Keratinocyte (primary cell): ENCODE measurements at regions not wholly inside any gene's neighbourhood (a gene's known extent, or its start where the extent isn't known, plus 50 kb on each side); places are given as distances from the start of the nearest gene placed in this dataset.

Experiments
- DNase-seq: peaks from one replicate; pipeline ENCODE4 v3.0.0-alpha.2; 2011; ENCODE audit warnings: low read depth, missing footprints, low spot score
- FAIRE-seq: peaks from 2 replicates; lab custom pipeline; 2011; peaks lifted over from hg19 to GRCh38; lab: Jason Lieb, UNC
- H2AFZ ChIP-seq: 2 replicates; pipeline ENCODE4 v1.6.0; 2012; ENCODE audit warnings: low read length, control low read depth, inconsistent platforms; ENCODE audit not compliant: control insufficient read depth
- H3K27ac ChIP-seq: 2 replicates; pipeline ENCODE4 v1.5.1; 2011; ENCODE audit warnings: low read length; ENCODE audit not compliant: control insufficient read depth, insufficient read depth
- H3K27me3 ChIP-seq: 3 replicates; pipeline ENCODE4 v1.6.0; 2011; ENCODE audit warnings: low read length; ENCODE audit not compliant: control insufficient read depth, insufficient read depth; ENCODE audit errors: extremely low read depth
- H3K36me3 ChIP-seq, 2 experiments: 2 replicates in 1 of 2; 3 replicates in 1 of 2; pipeline ENCODE4 v1.5.1; 2011; ENCODE audit warnings: low read length in 2 of 2, mild to moderate bottlenecking in 1 of 2; ENCODE audit not compliant: control insufficient read depth in 2 of 2, insufficient read depth in 2 of 2; ENCODE audit errors: extremely low read depth in 1 of 2
- H3K4me1 ChIP-seq: 3 replicates; pipeline ENCODE4 v1.5.1; 2011; ENCODE audit warnings: low read length; ENCODE audit not compliant: control insufficient read depth, insufficient read depth; ENCODE audit errors: extremely low read depth
- H3K4me2 ChIP-seq: 3 replicates; pipeline ENCODE4 v1.6.0; 2011; ENCODE audit warnings: low read depth, low read length; ENCODE audit not compliant: control insufficient read depth, insufficient read depth; ENCODE audit errors: extremely low read depth
- H3K4me3 ChIP-seq, 3 experiments: fragments of 200-600 bp in 1 of 3; sonication (generic) in 1 of 3; 2 replicates in 2 of 3; 3 replicates in 1 of 3; pipeline ENCODE4 v1.5.1; 2011 to 2016; ENCODE audit warnings: low read length in 3 of 3, mild to moderate bottlenecking in 3 of 3, control low read depth in 2 of 3, inconsistent platforms in 1 of 3, low read depth in 1 of 3, mixed read lengths in 1 of 3, mixed run types in 1 of 3, moderate library complexity in 1 of 3; ENCODE audit not compliant: control insufficient read depth in 2 of 3, insufficient read depth in 2 of 3; ENCODE audit errors: extremely low read depth in 1 of 3
- H3K79me2 ChIP-seq: 2 replicates; pipeline ENCODE4 v1.6.0; 2012; ENCODE audit warnings: low read length; ENCODE audit not compliant: control insufficient read depth, insufficient read depth
- H3K9ac ChIP-seq: 3 replicates; pipeline ENCODE4 v1.6.0; 2011; ENCODE audit warnings: low read length; ENCODE audit not compliant: control insufficient read depth, insufficient read depth; ENCODE audit errors: extremely low read depth
- H3K9me1 ChIP-seq: 3 replicates; pipeline ENCODE4 v1.6.0; 2011; ENCODE audit warnings: low read length; ENCODE audit not compliant: control insufficient read depth, insufficient read depth; ENCODE audit errors: extremely low read depth
- H3K9me3 ChIP-seq: 2 replicates; pipeline ENCODE4 v1.5.1; 2012; ENCODE audit warnings: low read depth, low read length; ENCODE audit not compliant: control insufficient read depth
- H4K20me1 ChIP-seq: 3 replicates; pipeline ENCODE4 v1.6.0; 2011; ENCODE audit warnings: low read length; ENCODE audit not compliant: control insufficient read depth, insufficient read depth; ENCODE audit errors: extremely low read depth
- EZH2 ChIP-seq: IDR thresholded peaks from one replicate; pipeline ENCODE4 v1.6.1; 2012; ENCODE audit warnings: inconsistent platforms, mild to moderate bottlenecking, low read length, moderate library complexity
- dilution Hi-C: fragments of 300-500 bp; cut with MboI; formaldehyde crosslinking; loops from one replicate; pipeline ENCODE4 v1.7.0; 2020; ENCODE audit warnings: low sequenced_read_pairs; ENCODE audit not compliant: extremely low pct_ligation_motif_present
- TF ChIP-seq, protein P1 (sequence below), 3 experiments: IDR thresholded peaks in 1 of 3; conservative IDR thresholded peaks in 1 of 3; optimal IDR thresholded peaks in 1 of 3; 2 replicates in 2 of 3; 3 replicates in 1 of 3; pipeline versions ENCODE3 to v1.5.1; 2011; ENCODE audit warnings: low read length in 3 of 3, mild to moderate bottlenecking in 3 of 3, moderate library complexity in 2 of 3, control low read depth in 1 of 3, inconsistent platforms in 1 of 3; ENCODE audit not compliant: insufficient read depth in 2 of 3; ENCODE audit errors: extremely low read depth in 1 of 3

DNA sequence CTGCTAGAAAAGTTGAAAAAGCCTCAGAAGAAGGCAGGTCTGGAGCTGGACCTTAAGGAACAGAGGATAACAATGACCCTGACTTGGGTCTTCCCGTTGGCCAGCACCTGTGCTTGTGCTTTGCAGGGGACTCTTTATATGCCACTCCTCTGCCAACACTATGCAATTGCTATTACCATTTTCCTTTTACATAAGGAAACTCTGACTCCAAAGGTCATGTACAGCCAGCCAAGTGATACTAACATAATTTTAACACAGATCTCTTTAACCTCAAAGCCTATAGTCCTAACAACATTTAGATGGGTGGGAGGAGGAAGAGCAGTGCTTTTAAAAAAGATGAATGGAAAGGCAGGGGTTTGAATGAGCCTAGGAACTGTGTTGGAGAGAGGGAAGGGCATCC is 106.6 kb upstream of the RAB4A start:
- no peak overlapping the region for H3K4me2 ChIP-seq
- DNase-seq (no peak), FAIRE-seq (no peak)
- H3K9ac ChIP-seq = no peak overlapping the region
- dilution Hi-C loops = no loop called here
- no peak overlapping the region for H2AFZ ChIP-seq
- TF ChIP-seq EZH2 = no peak
- TF ChIP-seq, protein P1, sequence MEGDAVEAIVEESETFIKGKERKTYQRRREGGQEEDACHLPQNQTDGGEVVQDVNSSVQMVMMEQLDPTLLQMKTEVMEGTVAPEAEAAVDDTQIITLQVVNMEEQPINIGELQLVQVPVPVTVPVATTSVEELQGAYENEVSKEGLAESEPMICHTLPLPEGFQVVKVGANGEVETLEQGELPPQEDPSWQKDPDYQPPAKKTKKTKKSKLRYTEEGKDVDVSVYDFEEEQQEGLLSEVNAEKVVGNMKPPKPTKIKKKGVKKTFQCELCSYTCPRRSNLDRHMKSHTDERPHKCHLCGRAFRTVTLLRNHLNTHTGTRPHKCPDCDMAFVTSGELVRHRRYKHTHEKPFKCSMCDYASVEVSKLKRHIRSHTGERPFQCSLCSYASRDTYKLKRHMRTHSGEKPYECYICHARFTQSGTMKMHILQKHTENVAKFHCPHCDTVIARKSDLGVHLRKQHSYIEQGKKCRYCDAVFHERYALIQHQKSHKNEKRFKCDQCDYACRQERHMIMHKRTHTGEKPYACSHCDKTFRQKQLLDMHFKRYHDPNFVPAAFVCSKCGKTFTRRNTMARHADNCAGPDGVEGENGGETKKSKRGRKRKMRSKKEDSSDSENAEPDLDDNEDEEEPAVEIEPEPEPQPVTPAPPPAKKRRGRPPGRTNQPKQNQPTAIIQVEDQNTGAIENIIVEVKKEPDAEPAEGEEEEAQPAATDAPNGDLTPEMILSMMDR (optimal IDR thresholded peaks at IDR 0.05 in 1 of 3, IDR thresholded peaks at IDR 0.05 in 1 of 3, conservative IDR thresholded peaks at IDR 0.05 in 1 of 3; ENCODE audit: extremely low read depth in 1 of 3, insufficient read depth in 2 of 3, low read length in 3 of 3) = no peak
- no peaks in the 10 kb centered on the region for H3K36me3 ChIP-seq
- H3K4me3 ChIP-seq = no peak overlapping the region
- H4K20me1 ChIP-seq = no peaks in the 10 kb centered on the region
- peaks cover 18% of the 10 kb centered on the region for H3K27me3 ChIP-seq
- H3K9me1 ChIP-seq = no peaks in the 10 kb centered on the region
- no peak overlapping the region for H3K27ac ChIP-seq
- H3K79me2 ChIP-seq = no peaks in the 10 kb centered on the region
- H3K9me3 ChIP-seq = no peaks in the 10 kb centered on the region
- no peaks in the 10 kb centered on the region for H3K4me1 ChIP-seq

DNA sequence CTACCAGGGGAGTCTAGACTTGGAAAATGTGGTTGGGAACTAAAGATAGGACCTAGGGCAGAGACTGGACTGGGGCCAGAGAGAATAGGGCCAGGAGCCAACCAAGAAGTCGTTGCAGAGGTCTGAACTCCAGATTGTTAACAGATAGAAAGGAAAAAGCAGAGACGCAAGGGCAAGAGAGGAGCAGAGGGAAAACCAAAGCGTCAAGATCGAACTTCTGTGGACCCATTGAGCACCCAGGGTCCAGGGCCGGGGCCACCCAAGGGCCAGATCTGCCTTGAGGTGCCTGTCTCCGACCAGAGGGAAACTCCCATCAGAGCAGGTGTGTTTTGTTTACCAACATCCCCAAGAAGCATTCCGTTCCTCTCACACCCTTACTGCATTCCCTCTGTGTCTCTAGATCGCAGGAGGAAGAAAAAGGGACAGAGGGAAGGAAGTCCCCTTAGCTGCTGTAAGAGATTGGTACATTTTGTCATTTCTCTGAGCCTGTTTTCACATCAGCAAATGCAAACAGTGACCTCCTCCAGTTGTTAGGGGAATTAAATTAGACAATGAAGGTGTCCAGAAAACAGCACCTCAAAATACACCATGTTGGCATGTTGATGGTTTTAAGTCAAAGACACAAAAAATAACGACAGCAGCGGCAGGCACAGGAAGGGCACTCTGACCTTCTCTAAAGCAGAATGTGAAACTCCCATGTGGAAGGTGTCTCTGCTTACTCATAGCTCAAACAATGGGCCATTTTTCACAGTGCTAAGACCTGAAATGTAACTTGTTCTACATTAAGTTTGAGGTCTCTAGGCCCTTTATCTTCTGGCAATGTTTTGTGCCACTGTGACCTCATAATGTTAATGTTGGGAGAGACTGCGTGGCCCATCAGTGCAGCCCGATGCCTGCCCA is 105.8 kb upstream of the RAB4A start:
- H3K9ac ChIP-seq = no peak overlapping the region
- H3K9me1 ChIP-seq = no peaks in the 10 kb centered on the region
- H2AFZ ChIP-seq = no peak overlapping the region
- FAIRE-seq (no peak), DNase-seq (no peak)
- H3K4me2 ChIP-seq = no peak overlapping the region
- H3K27ac ChIP-seq = no peak overlapping the region
- H4K20me1 ChIP-seq = no peaks in the 10 kb centered on the region
- H3K27me3 ChIP-seq = peaks cover 19% of the 10 kb centered on the region
- no peak for TF ChIP-seq EZH2
- TF ChIP-seq, protein P1 (optimal IDR thresholded peaks at IDR 0.05 in 1 of 3, IDR thresholded peaks at IDR 0.05 in 1 of 3, conservative IDR thresholded peaks at IDR 0.05 in 1 of 3; ENCODE audit: extremely low read depth in 1 of 3, insufficient read depth in 2 of 3, low read length in 3 of 3) = no peak
- no peaks in the 10 kb centered on the region for H3K79me2 ChIP-seq
- no peak overlapping the region for H3K4me3 ChIP-seq
- dilution Hi-C loops = no loop called here
- H3K9me3 ChIP-seq = no peaks in the 10 kb centered on the region
- no peaks in the 10 kb centered on the region for H3K36me3 ChIP-seq
- H3K4me1 ChIP-seq = no peaks in the 10 kb centered on the region
